BE2C (cell line): ENCODE measurements at regions not wholly inside any gene's neighbourhood (a gene's known extent, or its start where the extent isn't known, plus 50 kb on each side); places are given as distances from the start of the nearest gene placed in this dataset.

Experiments used
- DNase-seq: peaks from one replicate; pipeline ENCODE4 v3.0.0-alpha.2; 2020
- H3K27me3 ChIP-seq: fragments of 250-450 bp; sonication (Bioruptor Pico); 2 replicates; pipeline ENCODE4 v1.5.1; 2020; ENCODE audit warnings: mild to moderate bottlenecking
- H3K36me3 ChIP-seq: fragments of 250-450 bp; sonication (Bioruptor Pico); 2 replicates; pipeline ENCODE4 v1.5.1; 2020; ENCODE audit warnings: mild to moderate bottlenecking
- H3K4me1 ChIP-seq: fragments of 250-450 bp; sonication (Bioruptor Pico); 2 replicates; pipeline ENCODE4 v1.5.1; 2020
- H3K4me3 ChIP-seq: 2 replicates; pipeline ENCODE4 v1.5.1; 2011; ENCODE audit warnings: low read depth, low read length
- H3K9me3 ChIP-seq: fragments of 250-450 bp; sonication (Bioruptor Pico); 2 replicates; pipeline ENCODE4 v1.5.1; 2020
- CTCF ChIP-seq: IDR thresholded peaks from 2 replicates; pipeline ENCODE4 v1.5.1; 2012; ENCODE audit warnings: mild to moderate bottlenecking, low read depth, low read length

DNA sequence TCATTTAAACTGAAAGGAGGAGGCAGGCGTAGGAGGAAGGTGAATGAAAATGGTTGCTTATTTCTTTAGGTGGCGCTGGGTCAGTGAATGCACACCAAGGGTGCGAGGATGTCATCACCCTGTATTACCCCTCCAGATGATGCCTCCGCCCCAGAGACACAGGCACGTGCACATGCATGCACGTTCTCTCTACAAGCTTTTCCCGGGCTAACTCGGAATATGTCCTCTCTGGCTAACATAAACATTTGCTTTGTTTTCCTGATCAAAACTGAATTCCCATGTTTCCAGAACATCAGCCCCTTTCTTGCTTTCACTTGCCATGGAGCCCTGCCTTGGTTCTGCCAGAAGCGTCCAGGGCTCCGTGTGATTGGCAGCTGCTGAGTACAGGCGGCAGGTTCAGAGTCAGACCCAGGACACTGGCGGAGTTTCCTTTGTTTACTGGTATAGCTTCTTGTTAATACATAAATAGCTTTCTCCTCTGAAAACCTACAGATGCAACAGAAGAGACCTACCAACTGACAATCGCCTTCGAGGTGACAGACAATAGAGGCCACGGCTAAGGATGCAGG, 131.2 kb upstream of the RPS6KA2 start:
- Histone ChIP-seq H3K4me3 (no peak overlapping the region), H3K27me3 (no peaks in the 10 kb centered on the region), H3K4me1 (peaks cover 11% of the 10 kb centered on the region), H3K9me3 (no peaks in the 10 kb centered on the region), H3K36me3 (no peaks in the 10 kb centered on the region)
- no peak for TF ChIP-seq CTCF
- DNase-seq, result no peak

- Histone ChIP-seq H3K36me3 (no peaks in the 10 kb centered on the region), H3K9me3 (no peaks in the 10 kb centered on the region), H3K27me3 (no peaks in the 10 kb centered on the region), H3K4me1 (peaks cover 11% of the 10 kb centered on the region), H3K4me3 (peak overlapping the region; percentile 51)
- peak; percentile 48 for DNase-seq
- TF ChIP-seq CTCF, result no peak
These were observed 130.4 kb upstream of the RPS6KA2 start for GRCh38 chr6:166757232-166758135.

GRCh38 chr6:166754218-166755030, 127.4 kb upstream of the RPS6KA2 start:
- TF ChIP-seq CTCF, result no peak
- H3K4me1 ChIP-seq, result peaks cover 34% of the 10 kb centered on the region
- no peaks in the 10 kb centered on the region for H3K36me3 ChIP-seq
- H3K4me3 ChIP-seq, result no peak overlapping the region
- no peaks in the 10 kb centered on the region for H3K27me3 ChIP-seq
- no peak for DNase-seq
- H3K9me3 ChIP-seq, result no peaks in the 10 kb centered on the region

DNA sequence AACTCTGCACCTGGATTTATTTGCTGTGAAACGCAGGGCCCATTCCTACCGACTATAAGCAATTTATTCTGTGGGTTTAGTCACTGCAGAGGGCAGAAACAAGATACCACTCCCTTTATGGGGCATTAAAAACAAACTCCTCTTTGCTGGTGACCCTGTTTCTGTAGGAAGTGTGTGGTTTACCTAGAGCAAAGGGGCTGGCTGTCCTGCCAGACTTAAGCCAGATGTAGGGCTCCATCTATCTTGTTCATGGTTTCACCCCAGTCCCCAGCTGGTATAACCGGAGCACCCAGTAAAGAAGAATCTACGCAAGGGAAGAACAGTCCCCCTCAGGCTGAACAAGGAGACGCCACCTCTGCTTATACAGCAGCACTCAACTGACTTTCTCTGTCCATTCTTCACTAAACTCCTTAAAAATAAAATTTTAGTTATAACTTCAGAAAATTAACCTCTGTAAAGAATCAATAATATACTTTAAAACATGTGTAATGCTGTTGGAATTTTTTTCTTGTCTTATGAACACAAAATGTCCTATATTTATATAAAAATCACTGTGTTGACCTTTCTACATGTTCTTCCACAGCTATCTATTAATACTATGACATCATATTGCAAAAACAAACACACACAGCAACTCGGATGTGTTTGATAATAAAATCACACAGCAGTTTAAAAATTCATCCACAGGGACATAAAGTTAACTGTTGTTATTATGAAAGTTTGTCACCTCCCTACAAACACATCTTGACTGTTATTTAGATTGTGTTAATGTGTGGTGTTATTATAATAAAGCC, 126.1 kb upstream of the RPS6KA2 start:
- H3K4me1 ChIP-seq, result peaks cover 32% of the 10 kb centered on the region
- no peaks in the 10 kb centered on the region for H3K27me3 ChIP-seq
- H3K4me3 ChIP-seq, result no peak overlapping the region
- TF ChIP-seq CTCF, result no peak
- H3K36me3 ChIP-seq, result no peaks in the 10 kb centered on the region
- H3K9me3 ChIP-seq, result no peaks in the 10 kb centered on the region
- no peak for DNase-seq

GRCh38 chr6:166752097-166752496, 125.0 kb upstream of the RPS6KA2 start:
- no peak overlapping the region for H3K4me3 ChIP-seq
- no peaks in the 10 kb centered on the region for H3K36me3 ChIP-seq
- no peaks in the 10 kb centered on the region for H3K9me3 ChIP-seq
- no peak for DNase-seq
- peaks cover 31% of the 10 kb centered on the region for H3K4me1 ChIP-seq
- no peaks in the 10 kb centered on the region for H3K27me3 ChIP-seq
- TF ChIP-seq CTCF, result no peak
